Right cardiac atrium (tissue), 5 donors: ENCODE measurements at regions not wholly inside any gene's neighbourhood (a gene's known extent, or its start where the extent isn't known, plus 50 kb on each side); places are given as distances from the start of the nearest gene placed in this dataset.
"Not testable (repeated sequence)": the region's sequence is repeated elsewhere in the genome, so short reads cannot be mapped to it uniquely, and the experiment has no call there.

Experiments used
- ATAC-seq, 2 donors: fragments of 200-7000 bp; cut with Tn5 transposase; one replicate each; pipeline versions ENCODE4 v1.8.0 to v1.9.1; 2020; ENCODE audit warnings: moderate library complexity in 2 of 2, mild to moderate bottlenecking in 1 of 2
- DNase-seq, 3 donors: peaks; one replicate each; pipeline ENCODE4 v3.0.0-alpha.2; 2020
- H3K27ac ChIP-seq: one replicate; pipeline ENCODE4 v1.5.1; 2013; ENCODE audit warnings: mild to moderate bottlenecking, low read length, control low read depth, moderate library complexity
- H3K27me3 ChIP-seq: one replicate; pipeline ENCODE4 v1.6.1; 2013; ENCODE audit not compliant: control insufficient read depth, insufficient read depth
- H3K4me1 ChIP-seq: one replicate; pipeline ENCODE4 v1.6.1; 2013; ENCODE audit warnings: low read length; ENCODE audit not compliant: control insufficient read depth, insufficient read depth
- H3K4me3 ChIP-seq: one replicate; pipeline ENCODE4 v1.5.1; 2013; ENCODE audit warnings: low read length, control low read depth
- H3K9me3 ChIP-seq: one replicate; pipeline ENCODE4 v1.6.1; 2013; ENCODE audit warnings: low read length; ENCODE audit not compliant: control insufficient read depth
- WGBS: extraction: QIAGEN DNeasy Blood & Tissue Kit; methylation state at CpG from one replicate; pipeline ENCODE4 v1.1.7; 2013; 5-methylcytosine and 5-hydroxymethylcytosine counted together
- intact Hi-C, 4 donors: fragments of 100-400 bp; cut with DNase I; formaldehyde crosslinking; loops; one replicate each; pipeline versions ENCODE4 v1.11.0 to v1.14.0; 2022 to 2023
- donor health status: healthy with polysubstance abuse.
- donor health status: DM: no; HTN: yes; CAD: no.
- donor health status: DM: no; HTN: no; CAD: no.
- donor health status: DM: no; HTN: yes; CAD: no; lungs with severe emphysema.
- donor health status: DM: yes; HTN: yes; CAD: no.

GRCh38 chr21:5044812-5045211 lies 5476.6 kb upstream of the TPTE start:
- intact Hi-C loops, H3K9me3 ChIP-seq, DNase-seq, H3K27ac ChIP-seq, H3K4me3 ChIP-seq, H3K4me1 ChIP-seq, ATAC-seq, H3K27me3 ChIP-seq: not testable (repeated sequence)
- WGBS: no CpG with 5 or more reads among the region's 7 CpGs

- ATAC-seq, H3K27me3 ChIP-seq, H3K9me3 ChIP-seq, H3K27ac ChIP-seq, H3K4me3 ChIP-seq, DNase-seq, intact Hi-C loops, H3K4me1 ChIP-seq: not testable (repeated sequence)
- no CpG with 5 or more reads among the region's 5 CpGs for WGBS
Measured at GRCh38 chr21:5051303-5052018, 5469.9 kb upstream of the TPTE start.

GRCh38 chr21:5055027-5055754 lies 5466.2 kb upstream of the TPTE start:
- H3K9me3 ChIP-seq, H3K27me3 ChIP-seq, H3K4me3 ChIP-seq, H3K27ac ChIP-seq, H3K4me1 ChIP-seq, intact Hi-C loops: not testable (repeated sequence)
- DNase-seq (peak in 2 of 3 donors; percentile 32 to 41), ATAC-seq (peak in 1 of 2 donors; percentile 54)
- WGBS: no CpG with 5 or more reads among the region's 13 CpGs

DNA sequence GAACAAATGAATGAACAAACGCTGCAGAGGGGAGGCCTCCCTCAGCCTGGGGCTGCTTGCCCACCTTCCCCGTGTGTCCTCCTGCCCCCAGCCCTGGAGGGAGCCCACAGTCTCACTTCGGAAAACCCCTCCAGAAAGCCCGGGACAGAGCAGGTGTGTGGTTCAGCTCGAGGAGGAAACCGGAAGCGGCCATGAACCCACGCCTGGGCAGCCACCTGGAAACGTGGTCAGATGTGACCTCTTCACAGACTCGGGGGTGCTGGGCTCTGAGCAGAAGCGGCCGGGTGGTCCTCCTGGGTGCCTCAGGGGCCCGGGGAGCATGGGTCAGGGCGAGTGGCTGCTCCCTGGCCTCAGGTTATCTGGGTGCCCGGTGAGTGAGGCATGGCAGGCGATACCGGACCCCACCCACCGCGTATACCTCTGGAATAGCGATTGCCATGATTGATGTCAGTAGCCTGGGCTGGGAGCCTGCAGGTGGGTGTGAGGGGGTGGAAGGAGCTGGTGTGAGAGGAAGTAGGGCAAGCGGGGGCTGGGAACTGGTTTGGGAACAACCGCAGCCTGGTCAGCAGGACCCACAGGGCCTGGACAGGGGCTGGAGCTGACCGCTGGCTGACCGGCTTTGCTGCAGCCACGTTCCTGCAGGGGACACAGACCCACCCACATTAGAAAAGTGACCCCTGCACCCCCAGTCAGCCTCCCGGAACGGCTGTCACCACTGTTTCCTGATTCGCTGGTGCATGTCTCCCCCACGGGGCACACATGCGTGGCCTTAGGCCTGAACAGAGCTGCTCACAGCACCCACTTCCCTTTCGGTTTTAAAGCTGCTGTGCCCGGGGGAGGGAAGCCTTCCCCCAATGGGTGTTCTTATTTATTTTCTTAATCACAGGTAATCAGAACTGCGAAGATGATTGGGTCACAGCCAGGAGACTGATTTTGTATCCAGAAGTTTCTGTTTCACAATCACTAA lies 5465.1 kb upstream of the TPTE start:
- H3K27me3 ChIP-seq, H3K4me3 ChIP-seq, H3K27ac ChIP-seq, DNase-seq, H3K4me1 ChIP-seq, intact Hi-C loops, H3K9me3 ChIP-seq: not testable (repeated sequence)
- WGBS: no CpG with 5 or more reads among the region's 33 CpGs
- ATAC-seq: peak; percentile 32 to 48

DNA sequence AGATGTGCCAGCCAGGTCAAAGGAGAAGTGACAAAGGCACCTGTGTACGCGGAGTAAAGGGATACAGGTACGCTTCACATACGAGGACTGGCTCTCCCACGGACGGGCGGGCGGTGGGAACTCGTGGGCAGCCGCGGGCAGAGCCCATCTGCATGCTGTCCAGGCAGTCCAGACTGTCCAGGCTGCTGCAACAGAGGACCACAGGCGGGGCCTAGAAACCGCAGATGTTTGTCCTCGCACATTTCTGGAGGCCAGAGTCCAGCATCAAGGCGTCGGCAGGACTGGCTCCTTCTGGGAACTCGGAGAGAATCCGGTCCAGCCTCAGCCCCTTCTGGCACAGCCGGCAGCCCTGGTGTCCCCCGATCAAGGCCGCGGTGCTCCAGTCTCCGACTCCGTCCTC lies 5464.3 kb upstream of the TPTE start:
- peak; percentile 30 to 62 for ATAC-seq
- H3K27ac ChIP-seq, H3K9me3 ChIP-seq, intact Hi-C loops, H3K27me3 ChIP-seq, DNase-seq, H3K4me1 ChIP-seq, H3K4me3 ChIP-seq: not testable (repeated sequence)
- no CpG with 5 or more reads among the region's 24 CpGs for WGBS

- H3K27ac ChIP-seq, H3K27me3 ChIP-seq, H3K4me1 ChIP-seq, H3K9me3 ChIP-seq, H3K4me3 ChIP-seq, DNase-seq, intact Hi-C loops: not testable (repeated sequence)
- no CpG with 5 or more reads among the region's 30 CpGs for WGBS
- ATAC-seq: peak; percentile 40 to 71
Measured at GRCh38 chr21:5060364-5061083, 5460.9 kb upstream of the TPTE start.

DNA sequence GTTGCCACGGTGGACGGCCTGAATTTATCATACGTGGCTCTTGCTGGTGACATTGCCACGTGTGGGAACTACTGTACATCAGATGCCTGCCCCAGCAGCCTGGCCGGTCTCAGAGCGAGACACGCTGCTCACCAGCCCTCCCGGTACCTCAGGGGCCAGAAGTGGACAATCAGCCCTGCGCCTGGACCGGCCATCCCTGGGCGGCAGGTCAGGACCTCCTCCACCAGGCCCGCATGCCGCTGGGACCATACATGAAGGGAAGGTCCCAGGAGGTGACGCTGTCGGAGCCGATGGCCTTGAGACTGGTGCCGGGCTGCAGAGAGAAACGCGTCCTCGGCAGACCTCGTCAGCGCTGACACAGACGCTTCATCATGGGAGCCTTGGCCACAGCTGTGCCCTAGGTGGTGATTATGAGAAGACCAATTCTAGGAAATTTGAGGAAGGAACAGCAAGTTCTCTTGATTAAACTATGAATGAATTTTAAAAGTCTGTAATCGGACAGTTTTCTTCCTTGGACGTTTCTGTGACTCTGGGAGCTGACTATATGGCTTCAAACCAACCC lies 5456.7 kb upstream of the TPTE start:
- peak; percentile 13 to 81 (median 63) for DNase-seq
- H3K9me3 ChIP-seq, H3K27me3 ChIP-seq, intact Hi-C loops, H3K4me3 ChIP-seq, H3K4me1 ChIP-seq, H3K27ac ChIP-seq: not testable (repeated sequence)
- peak; percentile 58 to 80 for ATAC-seq
- WGBS: no CpG with 5 or more reads among the region's 25 CpGs

- H3K4me3 ChIP-seq, H3K9me3 ChIP-seq, H3K4me1 ChIP-seq, intact Hi-C loops, H3K27me3 ChIP-seq, H3K27ac ChIP-seq: not testable (repeated sequence)
- WGBS: no CpG with 5 or more reads among the region's 26 CpGs
- peak; percentile 60 to 72 for ATAC-seq
- peak; percentile 63 to 90 (median 84) for DNase-seq
Measured at GRCh38 chr21:5065240-5066211, 5455.9 kb upstream of the TPTE start.

- intact Hi-C loops, H3K4me3 ChIP-seq, H3K27ac ChIP-seq, H3K4me1 ChIP-seq, H3K9me3 ChIP-seq, ATAC-seq, H3K27me3 ChIP-seq: not testable (repeated sequence)
- DNase-seq: peak in 2 of 3 donors; percentile 10 to 39
- WGBS: no CpG with 5 or more reads among the region's 12 CpGs
Measured at GRCh38 chr21:5066682-5067251, 5454.6 kb upstream of the TPTE start.
